ENCODE measurements at regions not wholly inside any gene's neighbourhood (a gene's known extent, or its start where the extent isn't known, plus 50 kb on each side); places are given as distances from the start of the nearest gene placed in this dataset.

DNA sequence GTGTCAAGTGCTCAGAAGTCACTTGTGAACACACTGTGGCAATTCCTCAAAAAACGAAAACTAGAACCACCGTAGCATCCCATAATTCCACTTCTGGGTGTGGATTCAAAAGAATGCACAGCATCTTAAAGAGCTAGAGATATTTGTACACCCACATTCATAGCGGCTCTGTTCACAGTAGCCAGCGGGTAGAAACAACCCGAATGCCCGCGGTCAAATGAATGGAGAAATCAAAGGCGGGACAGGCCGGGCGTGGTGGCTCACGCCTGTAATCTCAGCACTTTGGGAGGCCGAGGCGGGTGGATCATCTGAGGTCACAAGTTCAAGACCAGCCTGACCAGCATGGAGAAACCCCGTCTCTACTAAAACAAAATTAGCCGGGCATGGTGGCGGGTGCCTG, 337.5 kb downstream of the SEC14L1 start:
- no peak for TF ChIP-seq CTCF (IDR thresholded peaks at IDR 0.05)
- no peak for TF ChIP-seq POLR2A (IDR thresholded peaks at IDR 0.05)
